ENCODE measurements at regions not wholly inside any gene's neighbourhood (a gene's known extent, or its start where the extent isn't known, plus 50 kb on each side); places are given as distances from the start of the nearest gene placed in this dataset.

GRCh38 chr19:29375429-29376119 is 150.2 kb upstream of the VSTM2B start:
- DNase-seq, result no peak

GRCh38 chr19:29376855-29377354 is 148.9 kb upstream of the VSTM2B start:
- DNase-seq, result no peak

GRCh38 chr19:29378126-29378525 is 147.7 kb upstream of the VSTM2B start:
- no peak for DNase-seq

DNA sequence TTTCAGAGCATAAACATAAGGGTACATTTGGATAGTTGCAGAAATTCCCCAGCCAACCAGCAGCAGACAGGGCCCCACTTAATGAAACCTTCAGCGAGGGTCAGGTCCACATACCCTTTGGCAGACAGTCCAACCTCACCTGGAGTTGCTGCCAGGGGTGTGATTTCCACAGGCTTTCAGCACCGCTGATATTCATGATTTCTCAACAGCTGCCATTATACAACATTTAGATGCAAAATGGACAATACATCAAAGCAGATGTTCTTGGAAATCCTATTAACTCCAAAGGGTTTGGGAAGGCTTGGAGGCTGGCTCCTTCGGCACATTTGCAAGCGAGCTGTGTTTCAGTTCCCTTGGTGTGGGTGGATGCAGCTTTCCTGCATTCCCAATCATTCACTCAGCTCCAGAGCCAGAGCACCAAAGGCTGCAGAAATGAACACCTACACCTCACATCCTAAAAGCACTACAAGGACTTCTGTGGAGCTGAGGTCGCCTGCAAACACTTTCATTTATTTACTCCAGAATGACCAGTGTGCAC is 147.2 kb upstream of the VSTM2B start:
- no peak for DNase-seq

DNA sequence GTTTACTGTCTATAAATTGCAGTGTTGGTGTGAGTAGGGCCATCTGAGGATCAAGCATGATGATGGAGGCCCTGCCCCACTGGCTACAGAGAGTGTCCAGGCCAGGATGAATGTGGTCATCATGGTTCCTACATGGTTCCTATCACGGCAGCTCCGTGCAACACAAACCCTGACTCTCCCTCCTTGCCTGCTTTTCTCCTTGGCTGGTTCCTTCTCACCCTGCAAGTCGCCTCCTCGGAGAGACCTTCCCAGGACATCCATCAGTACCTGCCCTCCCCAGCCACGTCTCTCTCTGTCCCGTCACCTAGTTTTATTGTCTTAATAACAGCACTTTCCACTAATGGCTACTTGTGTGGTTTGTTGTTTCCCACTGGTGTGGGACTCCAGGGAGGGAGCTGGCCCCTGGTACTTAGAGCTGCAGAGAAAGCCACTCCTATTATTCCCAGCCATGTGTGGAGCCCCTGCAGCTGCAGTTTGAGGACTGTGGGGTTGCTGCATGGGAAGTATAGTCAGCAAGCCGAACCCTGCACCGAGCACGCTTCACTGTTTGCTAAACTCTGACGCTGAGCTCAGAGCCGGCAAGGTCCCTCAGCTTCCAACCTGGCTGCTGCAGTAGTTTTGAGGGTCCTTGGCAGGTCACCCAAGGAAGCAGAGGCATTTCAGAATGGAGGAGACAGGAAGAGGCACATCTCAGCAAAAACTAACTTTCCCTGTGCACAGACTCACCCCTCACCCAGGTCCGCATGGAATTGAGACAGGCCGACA is 146.4 kb upstream of the VSTM2B start:
- DNase-seq, result no peak

GRCh38 chr19:29380581-29380980 is 145.2 kb upstream of the VSTM2B start:
- no peak for DNase-seq

DNA sequence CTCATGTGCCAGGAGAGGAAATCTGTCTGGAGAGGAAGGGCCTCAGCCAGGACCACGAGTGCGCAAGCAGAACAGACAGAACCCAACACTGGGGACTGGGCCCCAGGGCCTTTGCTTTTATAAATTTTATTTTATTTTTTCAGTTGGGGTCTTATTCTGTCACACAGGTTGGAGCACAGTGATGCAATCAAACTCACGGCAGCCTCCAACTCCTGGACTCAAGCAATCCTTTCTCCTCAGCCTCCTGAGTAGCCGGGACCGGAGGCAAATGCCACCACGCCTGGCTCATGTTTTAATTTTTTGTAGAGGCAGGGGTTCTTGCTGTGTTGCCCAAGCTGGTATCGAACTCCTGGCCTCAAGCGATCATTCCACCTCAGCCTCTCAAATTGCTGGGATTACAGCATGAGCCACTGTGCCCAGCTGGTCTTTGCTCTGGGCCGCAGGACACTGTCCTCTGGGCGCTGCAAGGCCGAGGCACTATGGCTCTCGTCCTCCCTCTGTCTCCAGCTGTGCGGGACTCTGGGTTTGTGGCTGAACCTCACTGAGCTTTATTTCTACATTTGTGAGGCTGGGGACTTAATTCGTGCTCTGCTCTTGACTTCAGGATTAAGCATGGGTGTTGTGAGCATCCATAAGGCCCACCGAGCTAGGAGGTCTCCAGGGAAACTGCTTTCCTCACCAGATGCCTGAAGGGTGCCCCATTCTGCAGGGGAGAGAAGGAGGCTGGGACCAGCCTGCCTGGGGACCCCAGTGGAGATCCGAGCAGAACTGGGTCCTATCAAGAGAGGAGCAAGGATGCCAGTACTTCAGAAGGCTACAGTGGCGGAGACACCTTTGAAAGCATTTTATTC is 144.2 kb upstream of the VSTM2B start:
- no peak for DNase-seq

DNA sequence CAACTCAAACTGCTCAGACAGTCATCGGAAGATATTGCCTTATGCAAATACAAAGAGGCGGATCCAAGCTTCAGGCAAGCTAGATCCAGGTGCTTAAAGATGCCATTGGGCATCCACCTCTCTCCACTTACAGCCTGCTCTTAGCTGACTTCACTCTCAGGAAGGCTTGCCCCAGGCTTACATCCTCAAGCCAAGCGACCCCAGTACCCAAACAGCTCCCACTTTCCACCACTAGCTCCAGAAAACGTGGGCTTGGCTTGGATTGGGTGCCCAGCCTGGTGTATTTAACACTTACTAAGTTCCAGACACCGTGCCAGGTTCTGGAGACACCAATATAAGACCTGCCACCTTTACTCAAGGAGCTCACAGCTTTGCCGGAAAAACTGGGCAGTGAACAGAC is 142.1 kb upstream of the VSTM2B start:
- DNase-seq, result no peak

- no peak for DNase-seq
These were observed 141.1 kb upstream of the VSTM2B start for GRCh38 chr19:29384656-29385055.

DNA sequence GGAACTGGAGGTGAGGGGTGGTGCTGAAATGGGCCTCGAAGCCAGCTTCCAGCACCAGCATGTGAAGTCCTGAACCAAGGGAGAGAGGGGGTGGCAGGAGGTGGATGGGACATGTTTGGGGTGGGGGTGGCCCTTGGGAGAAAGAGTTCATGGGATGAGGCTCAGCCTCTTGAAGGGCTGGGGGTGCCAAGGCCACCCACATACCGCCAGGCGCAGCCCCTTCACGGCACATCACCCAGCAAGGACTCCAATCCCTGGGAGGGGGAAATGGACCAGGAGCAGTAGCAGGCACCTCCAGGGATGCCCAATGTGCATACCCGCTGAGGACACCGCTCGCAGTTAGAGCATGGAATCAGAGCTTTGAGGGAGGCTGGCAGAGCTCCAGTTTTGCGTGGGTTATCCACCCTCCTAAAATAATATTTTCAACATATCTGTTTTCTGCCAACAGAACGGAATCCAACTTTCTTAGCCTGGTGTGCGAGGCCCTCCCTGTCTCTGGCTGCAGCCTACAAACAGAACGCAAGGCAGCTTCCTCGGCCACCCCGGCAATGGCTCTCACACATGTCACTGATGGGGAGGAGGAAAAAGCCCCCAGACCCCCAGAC is 140.5 kb upstream of the VSTM2B start:
- DNase-seq, result no peak

GRCh38 chr19:29386970-29387369 is 138.8 kb upstream of the VSTM2B start:
- DNase-seq, result no peak

DNA sequence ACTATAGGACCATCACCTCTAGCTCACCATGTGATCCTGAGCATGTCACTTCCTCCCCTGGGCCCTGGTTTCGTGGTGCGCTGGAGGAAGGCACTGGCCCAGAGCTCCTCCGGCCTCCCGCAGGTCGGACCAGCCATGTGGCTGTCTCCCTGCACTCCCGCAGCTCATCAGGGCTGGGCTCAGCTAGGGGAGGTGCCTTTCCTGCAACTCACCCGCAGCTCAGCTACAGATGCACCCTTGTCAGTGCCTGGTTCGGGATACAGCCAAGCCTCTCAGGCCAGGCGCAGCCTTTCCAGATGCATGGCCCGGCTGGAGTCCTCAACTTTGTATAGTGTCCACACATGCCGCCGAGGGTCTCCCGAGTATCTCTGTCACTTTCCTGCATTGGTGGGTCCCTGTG is 138.2 kb upstream of the VSTM2B start:
- no peak for DNase-seq

DNA sequence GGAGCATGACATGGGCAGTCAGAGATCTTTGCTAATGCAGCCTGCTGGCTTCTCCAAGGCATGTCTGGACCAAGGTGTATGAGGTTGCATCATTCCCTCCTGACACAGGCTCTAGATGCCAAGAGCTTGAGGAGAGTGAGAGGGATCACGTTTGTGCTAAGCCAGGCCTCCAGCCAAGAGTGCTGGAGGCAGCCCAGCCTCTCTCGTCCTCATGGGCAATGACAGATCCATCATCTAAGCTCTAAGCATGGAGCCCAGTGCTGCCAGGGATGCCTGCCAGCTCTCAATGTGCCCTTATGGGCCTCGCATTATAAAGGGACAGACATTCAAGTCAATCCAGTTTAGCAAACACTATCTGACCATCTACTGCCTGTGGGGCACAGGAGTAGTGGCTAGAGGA is 136.3 kb upstream of the VSTM2B start:
- no peak for DNase-seq

- DNase-seq, result no peak
These were observed 135.1 kb upstream of the VSTM2B start for GRCh38 chr19:29390742-29391141.

DNA sequence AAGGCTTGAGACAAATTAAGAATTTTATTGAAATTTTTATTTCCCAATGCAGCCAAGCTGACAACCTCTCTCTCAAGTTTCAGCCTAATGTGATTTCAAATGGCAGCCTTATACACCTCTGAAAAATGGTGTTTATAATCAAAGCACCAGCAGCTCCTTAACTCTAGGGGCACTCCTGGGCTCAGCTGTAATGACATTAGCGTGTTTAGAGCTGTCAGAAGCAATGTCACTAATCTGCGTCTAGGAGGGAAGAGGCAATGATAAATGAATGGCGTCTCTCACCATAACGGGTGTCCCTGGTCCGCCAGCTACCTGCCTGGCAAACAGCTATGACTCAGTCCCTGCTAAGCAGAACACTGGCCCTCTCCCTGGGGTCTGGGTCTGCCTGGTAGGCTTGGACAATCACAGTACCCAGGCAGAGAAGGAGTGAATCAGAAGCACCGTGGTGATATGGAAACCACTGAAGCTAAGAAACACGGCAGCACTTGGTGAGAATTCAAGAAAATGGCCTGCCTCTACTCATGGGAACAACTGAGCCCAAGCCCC is 131.8 kb upstream of the VSTM2B start:
- no peak for DNase-seq

DNA sequence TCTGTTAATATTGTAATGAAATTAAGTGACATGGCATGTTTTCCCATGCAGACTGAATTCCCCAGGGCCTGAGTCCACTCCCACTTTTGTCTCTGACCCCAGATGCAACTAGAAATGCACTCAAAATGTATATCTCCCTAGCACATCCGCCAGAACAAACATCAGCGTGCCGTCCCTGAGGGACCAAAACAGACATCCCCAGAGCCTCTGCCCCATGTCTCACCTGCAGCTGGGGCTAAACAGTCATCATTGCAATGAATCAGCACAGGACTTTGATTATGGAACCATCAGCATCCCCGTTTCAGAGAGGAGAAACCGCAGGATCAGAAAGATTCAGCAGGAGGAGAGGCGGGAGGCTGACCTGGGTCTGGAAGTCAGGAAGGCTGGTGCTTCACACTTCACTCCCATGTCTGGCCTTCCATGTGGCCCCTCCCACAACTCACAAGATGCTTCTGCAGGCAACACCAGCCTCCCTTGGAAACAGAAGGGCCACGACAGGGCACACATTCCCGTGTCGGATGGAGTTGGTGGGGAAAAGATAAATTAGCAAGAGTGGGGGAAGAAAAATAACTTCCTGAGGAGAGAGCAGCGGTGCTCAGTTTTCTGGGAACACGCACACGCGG is 130.6 kb upstream of the VSTM2B start:
- no peak for DNase-seq

- DNase-seq, result no peak
These were observed 129.9 kb upstream of the VSTM2B start for GRCh38 chr19:29395734-29396414.

DNA sequence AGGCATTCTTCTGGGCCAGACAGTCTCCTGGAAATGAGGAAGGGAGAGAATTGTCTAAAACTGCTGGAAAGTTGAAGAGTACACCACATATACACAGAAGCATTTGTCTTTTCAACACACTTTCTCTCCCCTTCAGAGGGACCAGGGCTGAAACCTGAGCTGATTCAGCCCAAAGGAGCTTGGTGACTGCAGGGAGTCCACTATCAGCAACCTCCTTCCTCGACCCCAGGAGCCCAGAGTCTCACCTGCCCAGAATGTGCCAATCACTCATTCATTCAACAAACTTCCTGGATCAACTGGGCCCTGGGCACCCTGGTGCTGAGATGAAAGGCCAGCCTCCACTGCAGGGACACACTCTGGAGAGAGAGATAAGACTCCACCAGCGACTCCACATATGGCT is 128.9 kb upstream of the VSTM2B start:
- DNase-seq, result no peak

DNA sequence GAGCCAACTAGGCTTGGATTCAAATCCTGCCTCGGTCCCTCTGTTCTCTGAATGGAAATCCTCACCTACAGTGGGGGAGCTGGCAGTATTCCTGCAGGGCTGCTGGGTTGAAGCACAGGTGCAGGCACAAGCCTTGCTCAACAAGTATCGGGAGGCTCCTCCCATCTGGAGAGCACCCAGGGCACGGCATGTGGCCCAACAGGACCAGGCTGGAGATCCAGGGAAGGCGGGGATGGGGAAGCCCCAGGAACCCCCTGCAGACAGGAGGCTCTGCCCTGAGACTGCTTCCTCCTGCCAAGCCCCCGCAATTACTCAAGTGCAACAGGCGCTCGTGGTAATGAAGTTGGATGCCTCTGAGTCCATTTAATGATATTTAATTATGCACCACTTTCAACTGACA is 128.0 kb upstream of the VSTM2B start:
- no peak for DNase-seq

DNA sequence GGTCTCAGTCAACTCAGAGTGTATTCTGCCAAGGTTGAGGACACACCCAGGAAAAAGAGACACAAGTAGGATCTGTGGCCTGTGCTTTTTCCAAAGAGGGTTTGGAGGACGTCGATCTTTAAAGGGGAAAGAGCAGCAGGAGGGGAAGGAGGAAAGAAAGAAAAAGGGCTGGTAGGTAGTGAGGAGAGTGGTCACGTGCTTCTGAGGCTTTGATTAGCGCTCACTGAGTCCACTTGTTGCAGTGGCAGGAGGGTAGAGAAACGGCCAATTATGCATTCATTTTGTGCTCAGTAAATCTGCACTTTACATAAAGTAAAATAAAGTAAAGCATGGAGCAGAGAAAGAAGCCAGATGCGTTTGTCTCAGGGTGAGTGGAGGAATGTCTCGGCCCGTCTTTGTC is 126.0 kb upstream of the VSTM2B start:
- DNase-seq, result no peak

Measured in fibroblast of skin of back (primary cell).